Stimulated activated naive CD4-positive, alpha-beta T cell treated with Interleukin-2 at 50 U/mL for 16 hours (primary cell): ENCODE measurements at regions not wholly inside any gene's neighbourhood (a gene's known extent, or its start where the extent isn't known, plus 50 kb on each side); places are given as distances from the start of the nearest gene placed in this dataset.
"Not testable (repeated sequence)": the region's sequence is repeated elsewhere in the genome, so short reads cannot be mapped to it uniquely, and the experiment has no call there.

Experiments used
- DNase-seq: peaks from one replicate; lab custom pipeline; 2025; lab: John Stamatoyannopoulos, UW

DNA sequence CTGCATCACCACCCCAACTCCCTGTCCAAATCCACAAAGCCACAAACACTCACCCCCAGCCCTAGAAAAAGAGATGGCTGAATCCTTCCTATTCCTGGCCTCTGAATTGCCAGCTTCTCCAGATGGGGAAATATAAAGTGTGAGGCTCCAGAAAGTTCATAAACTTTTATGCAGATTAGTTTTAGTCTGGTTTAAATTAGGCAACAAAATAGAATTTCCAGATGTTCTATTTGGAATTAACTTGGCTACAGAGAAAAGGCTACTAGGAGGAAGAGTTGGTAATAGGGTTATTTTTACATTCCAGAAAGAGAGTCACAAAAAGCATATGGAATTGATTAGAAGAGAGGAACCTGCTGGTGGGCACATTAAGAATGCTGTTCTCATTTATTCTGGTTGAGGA is 56.0 kb downstream of the EN1 start:
- no peak for DNase-seq

DNA sequence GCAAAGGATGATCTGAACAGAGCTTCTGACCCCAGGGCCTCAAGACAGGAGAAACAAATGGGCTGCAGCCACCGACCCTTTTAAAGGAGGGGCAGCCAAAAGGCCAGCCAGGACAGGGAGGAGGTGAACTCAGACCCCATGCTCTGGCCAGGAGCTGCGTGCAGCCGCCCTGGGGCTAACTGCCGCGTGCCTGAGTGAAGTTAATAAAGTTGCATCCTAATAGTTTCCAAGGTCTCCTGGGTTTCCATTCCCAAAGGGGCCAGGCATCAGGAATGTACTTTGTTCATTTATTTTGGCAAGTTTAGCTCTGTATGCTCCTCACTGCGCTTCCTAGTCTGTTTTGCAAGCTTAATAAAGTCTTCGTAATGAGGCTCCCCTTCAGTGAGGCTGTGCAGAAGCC is 60.7 kb downstream of the EN1 start:
- no peak for DNase-seq

GRCh38 chr2:118784860-118785259 is 62.6 kb downstream of the EN1 start:
- DNase-seq: no peak

GRCh38 chr2:118779362-118779761 is 68.1 kb downstream of the EN1 start:
- no peak for DNase-seq

GRCh38 chr2:118774458-118775133 is 72.9 kb downstream of the EN1 start:
- DNase-seq: no peak

DNA sequence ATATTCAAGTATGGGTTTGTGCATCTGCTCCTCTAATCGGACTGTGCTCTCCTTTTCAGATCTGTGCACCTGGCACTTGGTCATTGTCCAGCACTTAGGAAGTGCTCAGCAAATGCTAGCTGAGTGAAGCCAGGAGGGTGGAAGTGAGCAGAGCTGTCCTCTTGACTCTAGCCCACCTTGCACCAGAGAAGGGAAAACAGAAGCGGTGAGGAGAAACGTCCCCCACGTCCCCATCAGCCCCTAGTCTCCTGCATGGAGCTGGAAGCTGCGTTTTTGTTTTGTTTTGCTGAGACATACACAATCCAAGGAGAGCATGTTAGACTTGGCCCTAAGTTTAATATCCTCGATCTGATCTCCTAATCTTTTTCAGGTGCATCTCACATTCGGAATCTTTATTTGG is 73.6 kb downstream of the EN1 start:
- DNase-seq: no peak

DNA sequence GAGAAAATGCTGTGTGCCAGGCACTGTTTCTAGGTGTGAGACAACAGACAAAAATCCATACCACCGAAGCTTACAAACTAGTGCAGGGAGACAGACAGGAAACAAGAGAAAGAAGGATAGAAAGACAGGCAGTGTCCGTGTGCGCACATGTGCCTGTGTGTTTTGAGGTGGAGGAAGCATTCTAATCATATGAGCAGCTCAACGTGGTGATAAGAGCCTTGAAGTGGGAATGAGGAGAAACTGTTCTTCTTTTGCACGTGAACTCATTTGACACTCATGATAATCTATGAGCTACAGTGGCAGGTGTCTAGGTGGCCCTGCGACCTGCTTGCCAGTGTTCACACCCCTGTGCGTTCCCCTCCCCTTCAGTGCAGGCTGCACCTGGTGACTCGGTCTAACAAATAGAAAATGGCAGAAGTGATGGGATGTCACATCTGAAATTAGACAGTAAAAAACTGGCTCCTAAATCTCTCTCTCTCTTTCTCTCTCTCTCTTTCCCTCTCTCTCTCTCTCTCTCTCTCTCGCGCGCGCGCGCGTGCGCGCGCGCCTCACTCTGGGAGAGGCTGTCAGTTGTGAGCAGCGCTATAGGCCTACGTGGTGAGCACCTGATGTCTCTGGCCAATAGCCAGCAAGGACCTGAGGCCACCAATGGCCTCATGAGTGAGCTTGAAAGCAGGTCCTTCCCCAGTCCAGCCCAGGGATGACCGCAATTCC is 74.8 kb downstream of the EN1 start:
- no peak for DNase-seq

DNA sequence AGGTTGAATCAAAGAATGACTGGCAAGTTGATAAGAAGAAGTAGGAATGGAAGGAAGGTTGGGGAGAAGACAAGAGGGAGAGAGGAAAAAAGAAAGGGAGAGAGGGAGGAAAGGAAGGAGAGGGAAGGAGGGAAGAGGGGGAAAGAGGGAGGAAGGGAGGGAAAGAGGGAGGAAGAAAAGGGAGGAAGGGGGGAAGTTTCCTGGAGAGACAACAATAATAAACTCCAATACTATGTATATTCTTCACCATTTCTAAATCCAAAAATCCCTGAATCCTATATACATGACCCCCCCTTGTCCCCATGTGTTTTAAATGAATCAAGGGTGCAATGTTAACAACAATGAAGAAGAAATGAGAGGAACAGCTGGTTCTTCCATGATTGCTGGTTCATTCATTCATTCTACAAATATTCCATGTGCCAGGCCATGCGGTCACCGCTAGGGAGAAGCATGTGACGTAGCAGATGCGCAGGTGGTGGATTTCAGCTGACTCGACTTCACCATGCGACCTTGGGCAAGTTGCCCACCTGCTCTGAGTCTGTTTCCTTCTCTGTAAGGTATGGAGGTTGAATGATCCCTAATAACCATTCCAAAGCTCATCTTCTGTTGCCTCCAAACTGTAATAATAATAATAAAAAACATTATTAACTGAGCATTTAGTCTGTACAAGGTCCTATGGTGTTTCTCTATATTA is 77.6 kb downstream of the EN1 start:
- DNase-seq: no peak

- no peak for DNase-seq
Measured at GRCh38 chr2:118766871-118767270, 80.6 kb downstream of the EN1 start.

DNA sequence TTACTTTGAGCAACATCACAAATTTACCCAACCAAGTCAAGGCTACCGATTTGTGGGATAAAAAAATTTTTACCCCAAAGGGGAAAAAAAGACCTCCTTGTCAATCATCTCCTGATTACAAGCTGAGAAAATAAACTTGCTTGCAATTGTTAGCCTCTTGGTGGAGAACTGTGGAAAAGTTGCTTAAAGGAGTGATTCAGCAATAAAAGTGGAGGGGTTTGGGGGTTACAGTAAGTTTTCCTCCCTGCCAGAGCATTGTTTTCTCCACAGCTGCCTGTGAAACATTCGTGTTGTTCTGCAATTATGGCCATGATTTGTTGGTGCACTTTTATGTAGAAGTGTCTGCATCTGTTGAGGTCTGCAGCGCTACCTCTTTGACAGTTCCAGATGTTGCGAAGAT is 82.6 kb downstream of the EN1 start:
- no peak for DNase-seq

- no peak for DNase-seq
Measured at GRCh38 chr2:118763797-118764196, 83.7 kb downstream of the EN1 start.

DNA sequence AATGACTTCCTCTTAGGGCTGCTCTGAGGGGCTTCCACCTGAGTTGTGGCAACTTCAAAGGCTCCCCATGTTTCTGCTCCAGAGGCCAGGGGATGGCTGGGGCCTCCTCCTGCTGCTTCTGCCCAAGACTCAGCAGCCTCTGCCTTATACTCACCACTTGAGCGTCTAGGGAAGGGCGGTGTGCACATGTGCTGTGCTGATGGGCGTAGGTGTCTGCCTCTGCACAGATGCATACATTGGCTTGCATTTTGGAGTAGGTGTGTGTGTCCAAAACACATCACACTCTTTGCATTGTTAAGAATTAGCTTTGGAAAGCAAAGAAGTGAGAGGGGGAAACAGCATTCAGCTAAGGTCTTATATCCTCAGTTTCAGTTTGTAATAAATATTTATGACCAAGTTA is 85.2 kb downstream of the EN1 start:
- no peak for DNase-seq

- no peak for DNase-seq
Measured at GRCh38 chr2:118761771-118762170, 85.7 kb downstream of the EN1 start.

DNA sequence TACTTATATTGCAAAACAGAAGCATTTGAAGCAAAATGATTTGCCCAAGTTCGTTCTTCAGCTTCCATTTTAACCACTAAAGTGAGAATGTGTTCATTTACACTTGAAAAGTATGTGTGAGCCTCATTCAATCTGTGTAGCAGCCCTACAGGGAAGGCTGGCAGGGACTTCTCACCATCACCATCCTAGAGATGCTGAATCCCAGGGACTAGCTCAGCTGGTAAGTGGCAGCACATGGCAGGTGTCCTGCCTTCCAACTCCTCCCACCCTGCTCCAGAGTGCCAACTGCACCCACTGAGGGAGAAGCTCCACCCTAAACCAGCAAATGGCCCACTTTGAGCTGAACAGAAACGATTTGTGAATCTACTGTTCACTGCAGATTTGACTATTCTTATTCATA is 91.5 kb downstream of the EN1 start:
- no peak for DNase-seq

- DNase-seq: no peak
Measured at GRCh38 chr2:118755384-118755783, 92.1 kb downstream of the EN1 start.

DNA sequence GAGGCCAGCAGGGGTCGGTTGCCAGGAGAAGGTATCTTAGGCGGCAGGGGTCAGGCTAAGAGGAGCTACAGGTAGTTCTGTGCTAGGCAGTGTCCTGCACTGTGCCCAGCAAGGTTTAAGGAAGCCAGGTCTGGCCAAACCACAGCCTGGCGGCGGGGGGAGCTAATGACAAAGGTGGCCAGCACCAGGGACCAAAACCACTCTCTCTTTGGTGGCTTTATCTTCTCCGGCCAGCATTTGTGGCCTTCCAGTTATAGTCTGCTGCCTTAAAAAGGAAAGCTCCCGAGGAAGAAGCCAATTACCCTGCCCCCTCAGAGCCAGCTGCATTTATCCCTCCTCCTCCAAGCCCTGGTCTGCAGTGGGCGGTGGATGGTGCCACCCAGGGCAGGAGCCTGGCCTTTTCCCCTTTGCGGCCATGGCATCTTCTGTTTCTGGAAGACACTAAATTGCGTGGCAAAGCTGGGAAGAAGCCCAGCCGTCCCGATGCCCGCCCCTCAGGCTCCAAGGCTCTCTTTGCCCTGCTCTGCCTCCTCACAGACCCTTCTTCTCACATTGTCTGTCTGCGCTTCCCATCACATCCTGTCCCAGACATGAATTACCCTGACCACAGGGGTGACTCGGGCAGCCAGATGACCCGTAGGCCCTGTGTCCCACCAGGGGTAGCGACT is 94.6 kb downstream of the EN1 start:
- no peak for DNase-seq

DNA sequence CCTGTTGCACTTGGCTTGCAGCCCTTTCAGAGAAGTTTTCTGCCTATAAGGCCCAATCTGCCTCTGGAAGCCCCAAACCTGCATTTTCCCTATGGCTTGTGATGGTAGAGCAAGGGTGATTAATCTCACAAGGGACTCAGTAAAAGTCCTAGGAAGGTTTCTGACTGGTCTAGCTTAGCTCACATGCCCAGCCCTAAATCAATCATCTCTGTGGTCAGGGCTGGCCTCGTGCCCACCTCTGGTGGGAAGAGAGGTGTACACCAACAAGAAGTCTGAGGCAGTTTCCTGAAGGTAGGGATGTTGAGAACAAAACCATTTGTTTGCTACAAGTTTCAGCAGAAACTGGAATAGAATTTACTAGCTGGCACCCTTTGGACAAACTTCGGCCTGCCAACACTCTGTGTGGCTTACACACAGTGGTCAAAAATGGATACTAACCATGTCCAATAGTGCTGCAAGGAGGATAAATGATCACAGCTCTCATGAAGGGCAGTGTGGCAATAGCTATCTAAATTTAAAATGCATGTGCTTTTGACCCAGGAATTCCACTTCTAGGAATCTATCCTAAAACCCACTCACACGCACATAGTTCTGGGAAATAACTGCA is 96.4 kb downstream of the EN1 start:
- DNase-seq: no peak

DNA sequence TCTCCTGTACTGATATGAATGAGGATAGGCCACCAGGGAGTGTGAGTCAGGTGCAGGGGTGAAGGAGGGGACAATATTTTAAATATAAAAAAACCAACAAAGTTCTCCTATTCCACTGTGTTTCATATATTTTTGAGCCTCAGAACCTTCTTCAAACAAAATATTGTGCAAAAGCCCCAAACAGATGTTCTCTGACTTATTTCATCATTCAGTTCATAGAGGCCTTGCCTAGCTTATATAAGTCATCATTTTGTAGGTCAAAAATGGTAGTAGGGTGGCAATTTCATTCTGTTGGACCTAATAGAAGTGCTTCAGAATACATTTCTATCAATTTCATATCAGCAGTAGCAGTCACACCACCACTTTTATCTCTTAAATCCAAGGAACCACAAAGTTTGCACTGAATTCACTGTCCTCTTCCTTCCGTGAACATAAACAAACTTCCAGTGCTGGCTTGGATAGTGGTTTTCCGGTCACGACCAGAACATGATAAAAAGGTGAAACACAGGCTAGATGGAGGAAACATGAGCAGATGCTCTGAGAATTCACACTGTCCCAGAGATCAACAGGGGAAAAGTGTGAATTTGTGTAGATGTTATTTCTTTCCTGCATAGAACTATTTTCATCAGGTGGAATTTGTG is 99.1 kb downstream of the EN1 start:
- no peak for DNase-seq

DNA sequence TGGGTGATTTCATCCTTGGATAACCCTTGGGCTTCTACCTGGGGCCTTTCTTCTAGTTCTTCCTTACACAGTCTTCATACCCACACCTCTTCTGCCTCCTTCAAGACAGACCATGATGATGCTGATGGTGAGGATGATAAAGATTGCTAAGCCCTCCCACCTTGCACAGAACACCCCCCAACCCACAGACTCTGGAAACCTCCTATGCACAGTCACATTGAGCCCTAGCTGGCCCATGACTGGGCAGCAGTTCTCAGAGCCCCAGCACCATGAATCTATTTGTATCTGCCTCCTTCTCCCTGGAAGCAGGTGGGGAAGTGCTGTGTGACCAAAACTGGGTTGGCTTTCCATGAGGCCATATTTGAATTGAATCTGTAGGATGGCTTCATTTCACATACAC is 99.8 kb downstream of the EN1 start:
- no peak for DNase-seq

- no peak for DNase-seq
Measured at GRCh38 chr2:118747066-118747465, 100.4 kb downstream of the EN1 start.

DNA sequence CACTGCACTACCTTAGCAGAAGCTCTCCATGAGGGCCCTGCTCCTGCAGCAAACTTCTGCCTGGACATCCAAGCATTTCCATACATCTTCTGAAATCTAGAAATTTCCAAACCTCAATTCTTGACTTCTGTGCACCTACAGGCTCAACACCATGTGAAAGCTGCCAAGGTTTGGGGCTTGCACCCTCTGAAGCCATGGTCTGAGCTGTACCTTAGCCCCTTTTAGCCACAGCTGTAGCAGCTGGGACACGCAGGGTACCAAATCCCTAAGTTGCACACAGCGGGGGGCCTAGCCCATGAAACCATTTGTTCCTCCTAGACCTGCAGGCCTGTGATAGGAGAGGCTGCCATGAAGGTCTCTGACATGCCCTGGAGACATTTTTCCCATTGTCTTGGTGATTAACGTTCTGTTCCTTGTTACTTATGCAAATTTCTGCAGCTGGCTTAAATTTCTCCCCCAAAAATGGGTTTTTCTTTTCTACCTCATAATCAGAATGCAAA is 102.7 kb downstream of the EN1 start:
- DNase-seq: not testable (repeated sequence)
